ENCODE measurements at regions not wholly inside any gene's neighbourhood (a gene's known extent, or its start where the extent isn't known, plus 50 kb on each side); places are given as distances from the start of the nearest gene placed in this dataset.

GRCh38 chr1:188363943-188364342 is 1535.2 kb downstream of the PLA2G4A start:
- no peak for DNase-seq (ENCODE audit: low read depth in 1 of 2, low spot score in 1 of 2)

GRCh38 chr1:188364927-188365449 is 1536.2 kb downstream of the PLA2G4A start:
- DNase-seq (ENCODE audit: low read depth in 1 of 2, low spot score in 1 of 2): no peak

- DNase-seq (ENCODE audit: low read depth in 1 of 2, low spot score in 1 of 2): no peak
These were observed 1537.1 kb downstream of the PLA2G4A start for GRCh38 chr1:188365874-188366273.

GRCh38 chr1:188367661-188368060 is 1538.9 kb downstream of the PLA2G4A start:
- DNase-seq (ENCODE audit: low read depth in 1 of 2, low spot score in 1 of 2): no peak

- no peak for DNase-seq (ENCODE audit: low read depth in 1 of 2, low spot score in 1 of 2)
These were observed 1542.6 kb downstream of the PLA2G4A start for GRCh38 chr1:188371295-188371806.

- DNase-seq (ENCODE audit: low read depth in 1 of 2, low spot score in 1 of 2): no peak
These were observed 1544.1 kb downstream of the PLA2G4A start for GRCh38 chr1:188372821-188373220.

- DNase-seq (ENCODE audit: low read depth in 1 of 2, low spot score in 1 of 2): no peak
These were observed 1554.1 kb downstream of the PLA2G4A start for GRCh38 chr1:188382851-188383250.

- DNase-seq (ENCODE audit: low read depth in 1 of 2, low spot score in 1 of 2): no peak
These were observed 1557.4 kb downstream of the PLA2G4A start for GRCh38 chr1:188386161-188386560.

- DNase-seq (ENCODE audit: low read depth in 1 of 2, low spot score in 1 of 2): no peak
These were observed 1557.9 kb downstream of the PLA2G4A start for GRCh38 chr1:188386666-188387065.

GRCh38 chr1:188394677-188395076 is 1565.9 kb downstream of the PLA2G4A start:
- no peak for DNase-seq (ENCODE audit: low read depth in 1 of 2, low spot score in 1 of 2)

- no peak for DNase-seq (ENCODE audit: low read depth in 1 of 2, low spot score in 1 of 2)
These were observed 1568.8 kb downstream of the PLA2G4A start for GRCh38 chr1:188397521-188397920.

GRCh38 chr1:188402986-188403385 is 1574.2 kb downstream of the PLA2G4A start:
- no peak for DNase-seq (ENCODE audit: low read depth in 1 of 2, low spot score in 1 of 2)

- no peak for DNase-seq (ENCODE audit: low read depth in 1 of 2, low spot score in 1 of 2)
These were observed 1577.9 kb downstream of the PLA2G4A start for GRCh38 chr1:188406636-188407035.

GRCh38 chr1:188420177-188420576 is 1591.4 kb downstream of the PLA2G4A start:
- DNase-seq (ENCODE audit: low read depth in 1 of 2, low spot score in 1 of 2): no peak

GRCh38 chr1:188423073-188423472 is 1594.3 kb downstream of the PLA2G4A start:
- no peak for DNase-seq (ENCODE audit: low read depth in 1 of 2, low spot score in 1 of 2)

GRCh38 chr1:188424176-188424575 is 1595.4 kb downstream of the PLA2G4A start:
- no peak for DNase-seq (ENCODE audit: low read depth in 1 of 2, low spot score in 1 of 2)

GRCh38 chr1:188425687-188426086 is 1596.9 kb downstream of the PLA2G4A start:
- DNase-seq (ENCODE audit: low read depth in 1 of 2, low spot score in 1 of 2): no peak

- DNase-seq (ENCODE audit: low read depth in 1 of 2, low spot score in 1 of 2): no peak
These were observed 1597.8 kb downstream of the PLA2G4A start for GRCh38 chr1:188426561-188426960.

- DNase-seq (ENCODE audit: low read depth in 1 of 2, low spot score in 1 of 2): no peak
These were observed 1598.9 kb downstream of the PLA2G4A start for GRCh38 chr1:188427642-188428041.

- no peak for DNase-seq (ENCODE audit: low read depth in 1 of 2, low spot score in 1 of 2)
These were observed 1600.6 kb downstream of the PLA2G4A start for GRCh38 chr1:188429386-188429785.

- no peak for DNase-seq (ENCODE audit: low read depth in 1 of 2, low spot score in 1 of 2)
These were observed 1603.7 kb downstream of the PLA2G4A start for GRCh38 chr1:188432427-188432826.

- DNase-seq (ENCODE audit: low read depth in 1 of 2, low spot score in 1 of 2): no peak
These were observed 1604.7 kb downstream of the PLA2G4A start for GRCh38 chr1:188433425-188433824.

GRCh38 chr1:188444526-188444925 is 1615.8 kb downstream of the PLA2G4A start:
- no peak for DNase-seq (ENCODE audit: low read depth in 1 of 2, low spot score in 1 of 2)

All from activated CD4-positive, alpha-beta T cell treated with anti-CD3 and anti-CD28 coated beads, Interleukin-2, amount 50 U/mL, for 24 hours (primary cell).